HG03108 (cell line): ENCODE measurements at regions not wholly inside any gene's neighbourhood (a gene's known extent, or its start where the extent isn't known, plus 50 kb on each side); places are given as distances from the start of the nearest gene placed in this dataset.

Experiments
- ATAC-seq: cut with Tn5 transposase; IDR thresholded peaks from one replicate; pipeline ENCODE4 v1.9.1; 2021; ENCODE audit warnings: moderate library complexity; ENCODE audit not compliant: unreplicated experiment

GRCh38 chr5:159525117-159525516, 194.8 kb upstream of the IL12B start:
- ATAC-seq = no peak

GRCh38 chr5:159527546-159528254, 197.4 kb upstream of the IL12B start:
- ATAC-seq = no peak

- ATAC-seq = no peak
Observed at GRCh38 chr5:159531554-159532105, 201.3 kb upstream of the IL12B start.

GRCh38 chr5:159533197-159533596, 202.9 kb upstream of the IL12B start:
- no peak for ATAC-seq

- no peak for ATAC-seq
Observed at GRCh38 chr5:159536166-159536565, 205.9 kb upstream of the IL12B start.

- ATAC-seq = no peak
Observed at GRCh38 chr5:159536646-159537045, 206.4 kb upstream of the IL12B start.

- no peak for ATAC-seq
Observed at GRCh38 chr5:159539678-159540077, 209.4 kb upstream of the IL12B start.

GRCh38 chr5:159543326-159543725, 213.0 kb upstream of the IL12B start:
- no peak for ATAC-seq

- no peak for ATAC-seq
Observed at GRCh38 chr5:159545156-159545555, 214.9 kb upstream of the IL12B start.

GRCh38 chr5:159547466-159548195, 217.3 kb upstream of the IL12B start:
- no peak for ATAC-seq

GRCh38 chr5:159548517-159548916, 218.2 kb upstream of the IL12B start:
- no peak for ATAC-seq

- ATAC-seq = no peak
Observed at GRCh38 chr5:159549046-159549445, 218.8 kb upstream of the IL12B start.

- no peak for ATAC-seq
Observed at GRCh38 chr5:159550951-159551350, 220.7 kb upstream of the IL12B start.

GRCh38 chr5:159552751-159553150, 222.5 kb upstream of the IL12B start:
- no peak for ATAC-seq

GRCh38 chr5:159553792-159554191, 223.5 kb upstream of the IL12B start:
- no peak for ATAC-seq

GRCh38 chr5:159555084-159555483, 224.8 kb upstream of the IL12B start:
- no peak for ATAC-seq

- ATAC-seq = no peak
Observed at GRCh38 chr5:159559337-159559736, 229.1 kb upstream of the IL12B start.

- no peak for ATAC-seq
Observed at GRCh38 chr5:159560088-159560487, 229.8 kb upstream of the IL12B start.

GRCh38 chr5:159564031-159564430, 233.7 kb upstream of the IL12B start:
- no peak for ATAC-seq

- ATAC-seq = no peak
Observed at GRCh38 chr5:159566832-159567231, 236.5 kb upstream of the IL12B start.

- ATAC-seq = no peak
Observed at GRCh38 chr5:159567461-159567860, 237.2 kb upstream of the IL12B start.
